Fibroblast of mammary gland (primary cell): ENCODE measurements at regions not wholly inside any gene's neighbourhood (a gene's known extent, or its start where the extent isn't known, plus 50 kb on each side); places are given as distances from the start of the nearest gene placed in this dataset.
"Not testable (repeated sequence)": the region's sequence is repeated elsewhere in the genome, so short reads cannot be mapped to it uniquely, and the experiment has no call there.

Source experiments
- DNase-seq: peaks from one replicate; pipeline ENCODE4 v3.0.0-alpha.2; 2010; ENCODE audit warnings: low read depth
- H3K4me3 ChIP-seq: 2 replicates; pipeline ENCODE4 v1.5.1; 2011; ENCODE audit warnings: low read depth, mild to moderate bottlenecking, low read length, moderate library complexity; ENCODE audit not compliant: control insufficient read depth
- CTCF ChIP-seq: conservative IDR thresholded peaks from 2 replicates; pipeline ENCODE4 v1.5.1; 2011; ENCODE audit warnings: low read depth, low read length, inconsistent platforms; ENCODE audit not compliant: control insufficient read depth, insufficient read depth

DNA sequence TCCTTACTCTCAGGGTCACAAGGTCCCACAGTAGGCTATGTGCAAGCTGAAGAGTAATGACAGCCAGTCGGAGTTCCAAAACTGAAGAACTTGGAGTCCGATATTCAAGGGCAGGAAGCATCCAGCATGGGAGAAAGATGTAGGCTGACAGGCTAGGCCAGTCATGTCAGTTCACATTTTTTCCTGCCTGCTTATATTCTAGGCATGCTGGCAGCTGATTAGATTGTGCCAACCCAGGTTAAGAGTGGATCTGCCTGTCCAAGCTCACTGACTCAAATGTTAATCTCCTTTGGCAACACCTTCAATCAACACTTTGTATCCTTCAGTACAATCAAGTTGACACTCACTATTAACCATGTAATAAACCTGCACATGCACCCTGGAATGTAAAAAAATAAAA lies 960.9 kb upstream of the HS3ST1 start:
- TF ChIP-seq CTCF = no peak
- no peak for DNase-seq
- no peak overlapping the region for H3K4me3 ChIP-seq

- TF ChIP-seq CTCF = no peak
- no peak for DNase-seq
- H3K4me3 ChIP-seq = no peak overlapping the region
These were observed 953.9 kb upstream of the HS3ST1 start for GRCh38 chr4:12382567-12382966.

GRCh38 chr4:12379191-12379590 lies 950.5 kb upstream of the HS3ST1 start:
- DNase-seq = no peak
- H3K4me3 ChIP-seq = no peak overlapping the region
- TF ChIP-seq CTCF = no peak

DNA sequence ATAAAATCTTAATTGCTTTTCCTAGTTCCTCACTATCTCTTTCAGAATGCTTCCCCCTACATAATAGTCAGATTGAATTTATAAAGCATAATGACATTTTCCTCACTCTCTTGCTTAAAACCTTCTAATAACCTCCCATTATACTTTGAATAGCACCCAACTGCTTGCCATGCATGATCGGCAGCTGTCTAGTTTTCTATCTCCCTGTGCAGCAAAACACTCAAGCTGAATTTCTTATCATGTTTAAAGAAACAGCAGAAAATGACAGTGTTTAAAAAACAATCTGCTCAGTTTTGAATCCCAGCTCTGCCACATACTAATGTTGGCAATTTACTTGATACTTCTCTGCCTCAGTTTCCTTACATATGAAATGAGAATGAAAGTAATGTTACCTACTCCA lies 947.1 kb upstream of the HS3ST1 start:
- TF ChIP-seq CTCF = no peak
- no peak overlapping the region for H3K4me3 ChIP-seq
- DNase-seq = no peak

GRCh38 chr4:12365869-12366268 lies 937.2 kb upstream of the HS3ST1 start:
- H3K4me3 ChIP-seq, DNase-seq: not testable (repeated sequence)

- TF ChIP-seq CTCF = no peak
- H3K4me3 ChIP-seq = no peak overlapping the region
- DNase-seq = peak; percentile 6
These were observed 931.7 kb upstream of the HS3ST1 start for GRCh38 chr4:12360391-12360790.

DNA sequence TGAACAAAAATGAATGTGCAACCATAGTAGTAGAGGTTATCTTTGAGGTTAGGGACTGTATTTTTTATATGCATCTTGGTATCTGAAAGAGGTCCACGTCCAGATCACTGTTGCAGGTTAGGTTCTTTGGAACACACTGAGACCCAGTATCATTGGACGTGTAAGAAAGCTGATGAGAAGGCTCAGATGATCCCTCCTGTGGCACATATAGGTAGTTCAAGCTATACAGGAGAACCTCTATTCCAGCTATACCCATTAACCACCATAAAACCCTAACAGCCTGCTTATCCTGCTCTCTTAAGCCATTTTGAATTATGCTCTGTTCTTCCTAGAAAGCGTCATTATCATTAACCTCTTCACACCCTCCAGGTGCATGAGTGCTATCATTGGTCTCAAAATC lies 930.7 kb upstream of the HS3ST1 start:
- DNase-seq = no peak
- TF ChIP-seq CTCF = no peak
- no peak overlapping the region for H3K4me3 ChIP-seq

GRCh38 chr4:12333083-12333482 lies 904.4 kb upstream of the HS3ST1 start:
- DNase-seq, H3K4me3 ChIP-seq: not testable (repeated sequence)
